ENCODE measurements at regions not wholly inside any gene's neighbourhood (a gene's known extent, or its start where the extent isn't known, plus 50 kb on each side); places are given as distances from the start of the nearest gene placed in this dataset.

GRCh38 chrX:149151805-149152757 is 353.0 kb downstream of the IDS start:
- DNase-seq: no peak

- peak; percentile 6 for DNase-seq
Observed at GRCh38 chrX:149145845-149146285, 359.2 kb downstream of the IDS start.

GRCh38 chrX:149131774-149132173 is 373.3 kb downstream of the IDS start:
- DNase-seq: no peak

- no peak for DNase-seq
Observed at GRCh38 chrX:149129767-149130166, 375.3 kb downstream of the IDS start.

- DNase-seq: no peak
Observed at GRCh38 chrX:149124526-149125108, 380.5 kb downstream of the IDS start.

GRCh38 chrX:149121206-149121920 is 383.7 kb downstream of the IDS start:
- DNase-seq: no peak

GRCh38 chrX:149120459-149120858 is 384.6 kb downstream of the IDS start:
- no peak for DNase-seq

- no peak for DNase-seq
Observed at GRCh38 chrX:149114874-149115273, 390.2 kb downstream of the IDS start.

- no peak for DNase-seq
Observed at GRCh38 chrX:149114001-149114400, 391.1 kb downstream of the IDS start.

- no peak for DNase-seq
Observed at GRCh38 chrX:149097786-149098185, 407.3 kb downstream of the IDS start.

- no peak for DNase-seq
Observed at GRCh38 chrX:149092179-149092578, 412.9 kb downstream of the IDS start.

- no peak for DNase-seq
Observed at GRCh38 chrX:149079805-149080406, 425.2 kb downstream of the IDS start.

- DNase-seq: peak; percentile 12
Observed at GRCh38 chrX:149074398-149074797, 430.7 kb downstream of the IDS start.

- no peak for DNase-seq
Observed at GRCh38 chrX:149073479-149073878, 431.6 kb downstream of the IDS start.

GRCh38 chrX:149069899-149070298 is 435.2 kb downstream of the IDS start:
- no peak for DNase-seq

GRCh38 chrX:149060921-149061320 is 444.2 kb downstream of the IDS start:
- no peak for DNase-seq

Data from activated CD4-positive, alpha-beta T cell treated with anti-CD3 and anti-CD28 coated beads for 48 hours (primary cell).